HepG2 (cell line): ENCODE measurements at regions not wholly inside any gene's neighbourhood (a gene's known extent, or its start where the extent isn't known, plus 50 kb on each side); places are given as distances from the start of the nearest gene placed in this dataset.

Experiments used
- ATAC-seq: fragments of 200-7000 bp; cut with Tn5 transposase; 3 replicates; pipeline ENCODE4 v1.9.1; 2020; ENCODE audit warnings: mild to moderate bottlenecking, moderate library complexity
- BruUV-seq: library from RNA; stranded (reverse); fragments of 400-500 nt; replicated peaks from 2 replicates; lab custom pipeline; 2021; lab: Mats Ljungman, UMichigan
- CTCF ChIA-PET: fragments of 300-600 bp; formaldehyde crosslinking; extraction: SDS; loops from one replicate; lab custom pipeline; 2021; ENCODE audit warnings: low total read pairs, inconsistent platforms, low intra/inter-chr PET ratio; lab: Yijun Ruan, JAX
- POLR2A ChIA-PET: fragments of 350-600 bp; sonication (Branson Sonifier 250); formaldehyde crosslinking; loops from one replicate; lab custom pipeline; 2020; ENCODE audit warnings: antibody characterized with exemption, inconsistent platforms; lab: Yijun Ruan, JAX
- DNase-seq: peaks from one replicate; pipeline ENCODE4 v3.0.0-alpha.2; 2015; ENCODE audit warnings: low spot score
- FAIRE-seq: peaks from 3 replicates; lab custom pipeline; 2011; peaks lifted over from hg19 to GRCh38; lab: Jason Lieb, UNC
- H2AFZ ChIP-seq: one replicate; pipeline ENCODE4 v1.6.1; 2011; ENCODE audit warnings: low read length, inconsistent platforms
- H3K27ac ChIP-seq: fragments of 300-600 bp; 3 replicates; pipeline ENCODE4 v1.8.0; 2011; ENCODE audit warnings: mixed run types, mild to moderate bottlenecking, mixed read lengths, low read length, inconsistent platforms; ENCODE audit not compliant: insufficient read depth; ENCODE audit errors: extremely low read length
- H3K27me3 ChIP-seq, 2 experiments: fragments of 200-600 bp in 1 of 2; 2 replicates in 1 of 2; 3 replicates in 1 of 2; pipeline versions ENCODE4 v1.6.0 to v1.8.0; 2011; ENCODE audit warnings: low read length in 2 of 2, mild to moderate bottlenecking in 2 of 2, moderate library complexity in 2 of 2, inconsistent platforms in 1 of 2; ENCODE audit not compliant: insufficient read depth in 2 of 2, control insufficient read depth in 1 of 2
- H3K36me3 ChIP-seq, 2 experiments: fragments of 200-600 bp in 1 of 2; replicated peaks in 1 of 2; 2 replicates in 1 of 2; 3 replicates in 1 of 2; pipeline versions ENCODE4 v1.5.1 to v1.8.0; 2011; ENCODE audit warnings: low read length in 2 of 2, inconsistent platforms in 1 of 2; ENCODE audit not compliant: insufficient read depth in 2 of 2, control insufficient read depth in 1 of 2
- H3K4me1 ChIP-seq: 2 replicates; pipeline ENCODE4 v1.5.1; 2012; ENCODE audit warnings: low read length, inconsistent platforms; ENCODE audit not compliant: insufficient read depth
- H3K4me2 ChIP-seq: 2 replicates; pipeline ENCODE4 v1.6.0; 2011; ENCODE audit warnings: low read depth, low read length, inconsistent platforms
- H3K4me3 ChIP-seq, 3 experiments: fragments of 200-600 bp in 1 of 3; sonication (generic), shearing (Covaris generic) in 1 of 3; replicated peaks in 1 of 3; 2 replicates each; pipeline ENCODE4 v1.5.1; 2011 to 2016; ENCODE audit warnings: low read length in 3 of 3, inconsistent platforms in 2 of 3, low read depth in 2 of 3, mild to moderate bottlenecking in 2 of 3, control low read depth in 1 of 3, mixed read lengths in 1 of 3; ENCODE audit not compliant: insufficient read depth in 1 of 3
- H3K79me2 ChIP-seq: one replicate; pipeline ENCODE4 v1.6.1; 2011; ENCODE audit warnings: low read length, inconsistent platforms; ENCODE audit not compliant: insufficient read depth
- H3K9ac ChIP-seq: 2 replicates; pipeline ENCODE4 v1.6.0; 2011; ENCODE audit warnings: mild to moderate bottlenecking, low read depth, low read length, inconsistent platforms; ENCODE audit not compliant: insufficient read depth
- H3K9me3 ChIP-seq: 2 replicates; pipeline ENCODE4 v1.5.1; 2012; ENCODE audit warnings: mild to moderate bottlenecking, low read length
- H4K20me1 ChIP-seq: 2 replicates; pipeline ENCODE4 v1.6.0; 2011; ENCODE audit warnings: inconsistent platforms, mild to moderate bottlenecking, low read length, moderate library complexity; ENCODE audit not compliant: insufficient read depth
- ATRX ChIP-seq: sonication (generic); formaldehyde crosslinking; IDR thresholded peaks from 2 replicates; pipeline ENCODE4 v1.4.0; 2020; ENCODE audit warnings: missing genetic modification reagents, borderline replicate concordance
- BHLHE40 ChIP-seq: IDR thresholded peaks from 2 replicates; pipeline ENCODE4 v1.6.1; 2011; ENCODE audit warnings: low read length, improper control_type of control experiment
- CENPT ChIP-seq: sonication (generic); formaldehyde crosslinking; IDR thresholded peaks from 2 replicates; pipeline ENCODE4 v1.8.0; 2022; ENCODE audit warnings: low read depth, mild to moderate bottlenecking, moderate library complexity, missing genetic modification reagents
- CTCF ChIP-seq: sonication (generic); formaldehyde crosslinking; IDR thresholded peaks from 2 replicates; pipeline ENCODE4 v1.5.0; 2020; ENCODE audit warnings: mild to moderate bottlenecking, missing genetic modification reagents, moderate library complexity
- FOXO1 ChIP-seq: sonication (generic); formaldehyde crosslinking; IDR thresholded peaks from 2 replicates; pipeline ENCODE4 v1.4.0; 2020; ENCODE audit warnings: missing genetic modification reagents
- ISL2 ChIP-seq: sonication (generic); formaldehyde crosslinking; IDR thresholded peaks from 2 replicates; pipeline ENCODE4 v1.5.0; 2020; ENCODE audit warnings: missing genetic modification reagents
- MED1 ChIP-seq: sonication (generic); formaldehyde crosslinking; IDR thresholded peaks from 2 replicates; pipeline ENCODE4 v1.4.0; 2020; ENCODE audit warnings: missing genetic modification reagents
- NCOA2 ChIP-seq: sonication (generic); formaldehyde crosslinking; IDR thresholded peaks from 2 replicates; pipeline ENCODE4 v1.8.0; 2022; ENCODE audit warnings: inconsistent platforms
- NR3C1 ChIP-seq: sonication (generic); formaldehyde crosslinking; IDR thresholded peaks from 2 replicates; pipeline ENCODE4 v1.4.0; 2020; ENCODE audit warnings: missing genetic modification reagents
- RORA ChIP-seq: sonication (generic); formaldehyde crosslinking; IDR thresholded peaks from 2 replicates; pipeline ENCODE4 v1.5.0; 2020; ENCODE audit warnings: mild to moderate bottlenecking, missing genetic modification reagents, moderate library complexity
- SOX13 ChIP-seq, 3 experiments: fragments of 450-650 bp in 1 of 3; sonication (generic) in 1 of 3; formaldehyde crosslinking in 1 of 3; IDR thresholded peaks in 2 of 3; conservative IDR thresholded peaks in 1 of 3; 2 replicates each; pipeline versions ENCODE4 v1.5.0 to v1.6.1; 2016 to 2020; ENCODE audit warnings: antibody characterized with exemption in 1 of 3, mild to moderate bottlenecking in 1 of 3, missing compliant biosample characterization in 1 of 3, missing genetic modification reagents in 1 of 3, moderate library complexity in 1 of 3
- ZNF207 ChIP-seq: fragments of 450-650 bp; IDR thresholded peaks from 2 replicates; pipeline ENCODE4 v1.6.1; 2016; ENCODE audit warnings: antibody characterized with exemption, borderline replicate concordance
- ZNF354B ChIP-seq: sonication (generic); formaldehyde crosslinking; IDR thresholded peaks from 2 replicates; pipeline ENCODE4 v1.8.0; 2022; ENCODE audit warnings: mild to moderate bottlenecking, missing genetic modification reagents
- ZNF670 ChIP-seq: sonication (generic); formaldehyde crosslinking; IDR thresholded peaks from 2 replicates; pipeline ENCODE4 v1.8.0; 2022; ENCODE audit warnings: mild to moderate bottlenecking, missing genetic modification reagents, borderline replicate concordance
- ZNF839 ChIP-seq: sonication (generic); formaldehyde crosslinking; IDR thresholded peaks from 2 replicates; pipeline ENCODE4 v1.4.0; 2020; ENCODE audit warnings: missing genetic modification reagents, mild to moderate bottlenecking, borderline replicate concordance
- ZSCAN31 ChIP-seq: sonication (generic); formaldehyde crosslinking; IDR thresholded peaks from 2 replicates; pipeline ENCODE4 v1.5.0; 2020; ENCODE audit warnings: low read depth, mild to moderate bottlenecking, missing genetic modification reagents
- WGBS: methylation state at CpG from one replicate; pipeline ENCODE4 v1.1.6; 2017; ENCODE audit warnings: low lambda C conversion rate; 5-methylcytosine and 5-hydroxymethylcytosine counted together
- in situ Hi-C: cut with HindIII; loops from 2 replicates; pipeline ENCODE4 v1.10.0; 2017; ENCODE audit warnings: low pct_unique_long_range_greater_than_20kb; ENCODE audit not compliant: extremely low pct_ligation_motif_present
- intact Hi-C: fragments of 100-400 bp; cut with micrococcal nuclease; formaldehyde crosslinking; loops from one replicate; pipeline ENCODE4 v1.10.0; 2022; ENCODE audit not compliant: unreplicated experiment

DNA sequence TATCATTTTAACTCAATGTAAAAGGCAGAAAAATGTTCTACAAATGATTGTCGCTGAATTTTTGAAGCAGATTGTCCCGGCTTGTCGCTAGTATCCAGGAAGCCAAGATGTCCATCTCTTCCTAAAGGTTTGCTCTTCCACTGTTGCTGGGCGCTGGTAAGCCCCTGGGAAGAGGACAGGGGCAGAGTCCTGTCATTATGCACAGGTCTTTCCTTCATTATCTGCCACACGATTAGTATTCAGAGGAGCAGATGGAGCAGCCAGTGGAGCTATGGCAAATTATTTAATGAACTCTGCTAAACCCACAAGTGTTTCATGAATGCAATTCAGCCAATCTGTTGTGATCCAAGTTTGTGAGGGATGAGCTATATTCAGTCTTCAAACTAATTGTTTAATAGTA is 499.1 kb upstream of the NRP1 start:
- Histone ChIP-seq H3K4me2 (no peak overlapping the region), H3K27me3 (no peaks in the 10 kb centered on the region), H2AFZ (no peak overlapping the region), H3K9ac (no peak overlapping the region), H3K79me2 (no peaks in the 10 kb centered on the region), H3K27ac (no peak overlapping the region), H3K4me1 (peaks cover 36% of the 10 kb centered on the region), H3K36me3 (no peaks in the 10 kb centered on the region), H4K20me1 (no peaks in the 10 kb centered on the region), H3K4me3 (no peak overlapping the region), H3K9me3 (no peaks in the 10 kb centered on the region)
- ATAC-seq (no peak), FAIRE-seq (peak; percentile 30), DNase-seq (no peak)
- ChIA-PET POLR2A (no interaction called here), CTCF (no interaction called here)
- intact Hi-C loops (loop anchor here (10.0 kb wide), 1 partner anchor 101 kb away; no protein-coding TSS in a partner anchor), in situ Hi-C loops (no loop called here)
- TF ChIP-seq FOXO1 (CRISPR knock-in tag) = no peak
- WGBS = 96% methylated on average over 5 of the region's 5 CpGs
- BruUV-seq = no TSS peak

- no TSS peak for BruUV-seq
- ATAC-seq (peak; percentile 84), DNase-seq (peak; percentile 89), FAIRE-seq (peak; percentile 87)
- no peaks in the 10 kb centered on the region for H3K36me3 ChIP-seq
- CTCF ChIA-PET = no interaction called here
- no peaks in the 10 kb centered on the region for H3K79me2 ChIP-seq
- H3K4me2 ChIP-seq = peak overlapping the region; percentile 36
- H3K4me3 ChIP-seq = peak overlapping the region in 1 of 3 experiments; percentile 2; a peak in 1 of 6 replicates
- peak overlapping the region; percentile 1; the same call in 1 of the 2 replicates for H3K9ac ChIP-seq
- in situ Hi-C loops = no loop called here
- intact Hi-C loops = loop anchor here (10.0 kb wide), 1 partner anchor 103 kb away; no protein-coding TSS in a partner anchor
- H3K4me1 ChIP-seq = peaks cover 36% of the 10 kb centered on the region
- no peaks in the 10 kb centered on the region for H4K20me1 ChIP-seq
- POLR2A ChIA-PET = interaction anchor here (0.6 kb wide), 1 partner anchor 28 kb away, joined by 3 read pairs; no protein-coding TSS in a partner anchor
- 9% methylated on average over 4 of the region's 4 CpGs for WGBS
- no peaks in the 10 kb centered on the region for H3K9me3 ChIP-seq
- H3K27ac ChIP-seq = peak overlapping the region; percentile 63
- no peak overlapping the region for H2AFZ ChIP-seq
- no peaks in the 10 kb centered on the region for H3K27me3 ChIP-seq
- TF ChIP-seq ZNF207 (no peak), NCOA2 (CRISPR knock-in tag) (peak; percentile 71), BHLHE40 (no peak), ZNF670 (CRISPR knock-in tag) (no peak), RORA (CRISPR knock-in tag) (no peak), MED1 (CRISPR knock-in tag) (peak; percentile 41), ZNF354B (no peak), ZNF839 (CRISPR knock-in tag) (no peak), ISL2 (CRISPR knock-in tag) (peak; percentile 90), SOX13 (IDR thresholded peaks at IDR 0.05) (peak; percentile 74), SOX13 (CRISPR knock-in tag; conservative IDR thresholded peaks at IDR 0.05 in 1 of 2, IDR thresholded peaks at IDR 0.05 in 1 of 2) (peak in 1 of 2 experiments; percentile 96; a peak in 2 of 4 replicates), NR3C1 (CRISPR knock-in tag) (no peak), ZSCAN31 (CRISPR knock-in tag) (no peak), CTCF (CRISPR knock-in tag) (no peak), CENPT (CRISPR knock-in tag) (no peak), ATRX (CRISPR knock-in tag) (no peak)
Measured at GRCh38 chr10:33832124-33832787, 497.8 kb upstream of the NRP1 start.
